ENCODE measurements at regions not wholly inside any gene's neighbourhood (a gene's known extent, or its start where the extent isn't known, plus 50 kb on each side); places are given as distances from the start of the nearest gene placed in this dataset.
"Not testable (repeated sequence)": the region's sequence is repeated elsewhere in the genome, so short reads cannot be mapped to it uniquely, and the experiment has no call there.

- DNase-seq: no peak
Measured at GRCh38 chr5:92852219-92852618, 728.8 kb downstream of the NR2F1-AS1 start.

GRCh38 chr5:92850886-92851285, 730.1 kb downstream of the NR2F1-AS1 start:
- DNase-seq: no peak

GRCh38 chr5:92849756-92850155, 731.3 kb downstream of the NR2F1-AS1 start:
- no peak for DNase-seq

- no peak for DNase-seq
Measured at GRCh38 chr5:92841604-92842155, 739.3 kb downstream of the NR2F1-AS1 start.

GRCh38 chr5:92838253-92838652, 742.8 kb downstream of the NR2F1-AS1 start:
- no peak for DNase-seq

GRCh38 chr5:92836855-92837755, 743.9 kb downstream of the NR2F1-AS1 start:
- DNase-seq: no peak

GRCh38 chr5:92835712-92836111, 745.3 kb downstream of the NR2F1-AS1 start:
- DNase-seq: no peak

- not testable (repeated sequence) for DNase-seq
Measured at GRCh38 chr5:92823551-92823950, 757.5 kb downstream of the NR2F1-AS1 start.

- no peak for DNase-seq
Measured at GRCh38 chr5:92822183-92822582, 758.8 kb downstream of the NR2F1-AS1 start.

GRCh38 chr5:92809855-92810465, 771.1 kb downstream of the NR2F1-AS1 start:
- no peak for DNase-seq

GRCh38 chr5:92808474-92808873, 772.5 kb downstream of the NR2F1-AS1 start:
- no peak for DNase-seq

- no peak for DNase-seq
Measured at GRCh38 chr5:92807085-92807484, 773.9 kb downstream of the NR2F1-AS1 start.

GRCh38 chr5:92805446-92805845, 775.6 kb downstream of the NR2F1-AS1 start:
- no peak for DNase-seq

- DNase-seq: no peak
Measured at GRCh38 chr5:92801911-92802310, 779.1 kb downstream of the NR2F1-AS1 start.

GRCh38 chr5:92800365-92800764, 780.7 kb downstream of the NR2F1-AS1 start:
- DNase-seq: no peak

GRCh38 chr5:92795633-92796032, 785.4 kb downstream of the NR2F1-AS1 start:
- no peak for DNase-seq

- no peak for DNase-seq
Measured at GRCh38 chr5:92780057-92780456, 801.0 kb downstream of the NR2F1-AS1 start.

- DNase-seq: no peak
Measured at GRCh38 chr5:92779536-92779935, 801.5 kb downstream of the NR2F1-AS1 start.

- DNase-seq: no peak
Measured at GRCh38 chr5:92778261-92778660, 802.8 kb downstream of the NR2F1-AS1 start.

GRCh38 chr5:92777421-92777820, 803.6 kb downstream of the NR2F1-AS1 start:
- DNase-seq: no peak

- DNase-seq: no peak
Measured at GRCh38 chr5:92775711-92776615, 805.1 kb downstream of the NR2F1-AS1 start.

- no peak for DNase-seq
Measured at GRCh38 chr5:92769978-92770377, 811.0 kb downstream of the NR2F1-AS1 start.

GRCh38 chr5:92761585-92761984, 819.4 kb downstream of the NR2F1-AS1 start:
- DNase-seq: no peak
